Activated T-cell treated with anti-CD3 and anti-CD28 coated beads, Interleukin-2, amount 50 U/mL, for 48 hours (primary cell): ENCODE measurements at regions not wholly inside any gene's neighbourhood (a gene's known extent, or its start where the extent isn't known, plus 50 kb on each side); places are given as distances from the start of the nearest gene placed in this dataset.
A peak's percentile ranks its signal among the peaks of the same experiment; 100 is the strongest.

Experiments used
- DNase-seq, 2 experiments: peaks; one replicate each; pipeline ENCODE4 v3.0.0-alpha.2; 2020

GRCh38 chr21:38924954-38925353 lies 119.2 kb downstream of the ETS2 start:
- DNase-seq = no peak

- no peak for DNase-seq
Observed at GRCh38 chr21:38923429-38923828, 117.7 kb downstream of the ETS2 start.

DNA sequence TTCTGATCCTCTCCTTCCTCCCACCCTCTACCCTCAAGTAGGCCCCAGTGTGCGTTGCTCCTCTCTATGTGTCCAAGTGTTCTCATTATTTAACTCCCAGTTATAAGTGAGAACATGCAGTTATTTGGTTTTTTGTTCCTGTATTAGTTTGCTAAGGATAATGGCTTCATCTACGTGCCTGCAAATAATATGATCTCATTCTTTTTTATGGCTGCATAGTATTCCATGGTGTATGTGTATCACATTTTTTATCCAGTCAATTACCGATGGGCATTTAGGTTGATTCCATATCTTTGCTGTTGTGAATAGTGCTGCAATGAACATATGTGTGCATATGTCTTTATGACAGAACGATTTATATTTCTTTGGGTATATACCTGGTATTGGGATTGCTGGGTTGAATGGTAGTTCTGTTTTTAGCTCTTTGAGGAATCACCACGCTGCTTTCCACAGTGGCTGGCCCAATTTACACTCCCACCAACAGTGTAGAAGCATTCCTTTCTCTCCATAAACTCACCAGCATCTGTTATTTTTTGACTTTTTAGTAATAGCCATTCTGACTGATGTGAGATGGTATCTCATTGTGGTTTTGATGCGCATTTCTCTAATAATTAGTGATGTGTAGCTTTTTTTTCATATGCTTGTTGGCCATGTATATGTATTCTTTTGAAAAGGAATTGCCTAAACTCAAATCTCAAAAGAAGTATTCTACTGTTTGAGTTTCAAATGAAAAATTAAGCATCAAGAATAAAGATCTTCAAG lies 116.9 kb downstream of the ETS2 start:
- no peak for DNase-seq

- no peak for DNase-seq
Observed at GRCh38 chr21:38921511-38922251, 116.0 kb downstream of the ETS2 start.

GRCh38 chr21:38920631-38921398 lies 115.1 kb downstream of the ETS2 start:
- DNase-seq = no peak

DNA sequence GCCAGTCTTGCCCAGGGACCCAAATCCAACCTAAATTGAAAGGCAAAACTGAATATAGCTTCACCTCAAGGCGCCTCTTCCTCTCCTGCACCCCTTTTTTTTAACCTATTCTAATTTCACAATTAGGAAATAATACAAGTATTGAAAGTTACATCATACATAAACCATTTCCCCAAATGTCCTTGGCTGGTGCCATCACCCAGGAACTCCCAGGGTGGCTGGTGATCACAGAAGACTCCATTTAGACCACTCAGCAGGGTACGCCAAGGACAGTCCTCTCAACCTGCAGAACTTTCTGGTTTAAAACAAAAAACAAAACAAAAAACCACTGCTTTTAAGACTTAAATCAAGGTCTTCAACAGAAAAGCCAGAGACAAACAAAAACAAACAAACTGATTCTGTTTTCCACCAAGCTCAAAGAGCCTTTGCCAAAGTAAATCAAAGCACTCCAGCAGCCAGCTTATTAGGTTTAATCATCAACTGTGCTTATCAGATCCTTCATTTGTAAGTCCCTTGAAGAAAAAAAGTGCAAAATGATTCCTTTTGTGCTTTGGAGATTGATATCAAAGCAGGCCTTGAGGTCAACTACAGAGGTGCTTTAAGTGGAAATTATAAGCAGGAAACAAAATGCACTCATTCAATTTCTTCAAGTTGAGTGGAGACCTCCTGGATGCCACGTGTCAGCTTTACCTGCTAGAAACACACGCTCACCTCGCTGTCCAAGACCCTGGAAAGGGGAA lies 113.0 kb downstream of the ETS2 start:
- no peak for DNase-seq

- DNase-seq = no peak
Observed at GRCh38 chr21:38917043-38917774, 111.5 kb downstream of the ETS2 start.

DNA sequence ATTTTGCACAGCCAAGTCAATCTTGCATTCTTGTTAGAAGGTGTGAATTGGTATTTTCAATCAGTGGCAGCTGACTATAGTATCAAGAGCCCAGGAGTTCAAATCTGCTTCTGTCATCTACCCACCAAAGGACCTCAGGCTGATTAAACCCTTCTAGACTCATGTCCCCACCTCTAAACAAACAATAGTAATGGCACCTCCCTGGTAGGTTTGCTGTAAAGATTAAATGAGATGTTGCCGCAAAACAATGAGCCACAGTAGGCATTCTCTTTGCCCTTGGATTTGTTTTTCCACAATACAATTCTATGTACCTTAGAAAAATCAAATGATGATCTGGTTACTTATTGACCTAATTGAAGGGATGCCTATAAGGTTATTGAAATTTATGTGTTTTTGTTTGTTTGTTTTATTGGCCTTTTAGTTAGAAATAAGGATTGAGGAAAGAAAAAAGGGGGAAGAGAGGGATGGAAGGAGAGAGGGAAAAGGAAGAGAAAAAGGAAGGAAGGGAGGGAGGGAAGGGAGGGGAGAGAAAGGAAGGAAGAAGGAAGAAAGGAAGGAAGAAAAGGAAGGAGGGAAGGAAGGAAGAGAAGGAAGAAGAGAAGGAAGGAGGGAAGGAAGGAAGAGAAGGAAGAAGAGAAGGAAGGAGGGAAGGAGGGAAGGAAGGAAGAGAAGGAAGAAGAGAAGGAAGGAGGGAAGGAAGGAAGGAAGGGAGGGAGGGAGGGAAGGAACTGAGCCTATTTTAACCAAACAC lies 110.7 kb downstream of the ETS2 start:
- DNase-seq = no peak

DNA sequence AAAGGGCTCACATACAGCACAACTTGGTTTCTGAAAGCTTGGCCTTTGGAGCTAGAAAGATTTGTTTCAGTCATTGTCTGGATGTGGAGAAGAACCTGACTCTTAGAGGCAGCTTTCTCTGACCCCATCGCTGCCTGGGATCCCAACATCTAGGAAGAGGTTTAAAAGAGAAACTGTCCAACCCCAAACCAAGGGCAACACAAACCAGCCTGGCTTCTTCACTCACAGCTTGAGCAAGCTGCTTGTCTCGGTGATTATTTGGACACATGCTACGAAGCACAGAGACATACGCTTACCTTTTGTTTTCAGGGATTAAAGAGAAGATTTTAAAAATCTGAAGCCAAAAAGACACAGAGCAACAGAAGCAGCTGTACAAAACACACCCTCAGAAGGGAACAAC lies 109.8 kb downstream of the ETS2 start:
- no peak for DNase-seq

DNA sequence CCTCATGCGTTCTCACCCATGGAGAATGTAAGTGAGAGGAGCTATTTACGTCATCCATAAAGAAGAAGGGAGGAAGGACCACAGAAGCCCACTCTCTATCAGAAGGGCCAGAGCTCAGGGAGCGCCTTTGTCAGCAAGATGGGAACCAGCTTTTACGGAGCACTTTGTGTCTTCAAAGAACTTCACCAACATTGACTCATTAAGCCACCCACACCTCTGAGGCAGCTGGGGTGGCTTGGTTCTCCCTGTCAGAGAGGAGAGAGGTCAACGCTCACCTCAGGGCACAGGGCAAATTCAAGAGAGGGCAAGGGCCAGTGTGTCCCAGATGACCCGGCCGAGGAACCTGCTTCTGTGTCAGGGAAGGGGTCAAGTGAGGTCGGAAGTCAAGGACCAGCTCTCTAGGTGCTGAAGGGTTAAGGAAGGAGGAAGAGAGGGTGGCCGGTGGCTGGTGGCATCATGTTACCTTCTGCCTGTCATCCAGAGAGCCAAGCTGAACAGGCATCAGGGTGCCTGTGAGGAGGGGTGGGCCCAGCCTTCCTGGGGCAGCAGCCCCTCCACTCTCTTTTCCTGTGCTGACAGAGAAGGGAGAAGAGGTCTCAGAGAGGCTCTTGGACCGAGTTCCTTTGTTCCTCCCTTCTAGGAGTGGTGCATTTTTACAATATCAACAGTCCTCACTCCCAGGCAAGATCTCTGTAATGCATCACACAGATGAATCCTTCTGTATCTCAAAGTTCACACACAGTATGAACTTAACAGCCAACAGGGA lies 109.0 kb downstream of the ETS2 start:
- DNase-seq = peak in 1 of 2 experiments; percentile 28

- no peak for DNase-seq
Observed at GRCh38 chr21:38913893-38914527, 108.3 kb downstream of the ETS2 start.

- no peak for DNase-seq
Observed at GRCh38 chr21:38913120-38913892, 107.6 kb downstream of the ETS2 start.

- no peak for DNase-seq
Observed at GRCh38 chr21:38912789-38913119, 107.0 kb downstream of the ETS2 start.

- no peak for DNase-seq
Observed at GRCh38 chr21:38912102-38912629, 106.4 kb downstream of the ETS2 start.

- DNase-seq = no peak
Observed at GRCh38 chr21:38911484-38912101, 105.9 kb downstream of the ETS2 start.

- DNase-seq = peak in 1 of 2 experiments; percentile 41
Observed at GRCh38 chr21:38910390-38911067, 104.8 kb downstream of the ETS2 start.

- DNase-seq = no peak
Observed at GRCh38 chr21:38909929-38910328, 104.2 kb downstream of the ETS2 start.

- DNase-seq = no peak
Observed at GRCh38 chr21:38909109-38909508, 103.4 kb downstream of the ETS2 start.
